Osteocyte (in vitro differentiated cells): ENCODE measurements at regions not wholly inside any gene's neighbourhood (a gene's known extent, or its start where the extent isn't known, plus 50 kb on each side); places are given as distances from the start of the nearest gene placed in this dataset.
"Not testable (repeated sequence)": the region's sequence is repeated elsewhere in the genome, so short reads cannot be mapped to it uniquely, and the experiment has no call there.

Experiments
- DNase-seq: peaks from one replicate; pipeline ENCODE4 v3.0.0; 2021; ENCODE audit warnings: mixed read lengths; ENCODE audit not compliant: unreplicated experiment; ENCODE audit errors: extremely low spot score
- H3K27ac Mint-ChIP-seq: one replicate; pipeline ENCODE4 v1.8.0; 2021; ENCODE audit warnings: mild to moderate bottlenecking, mixed read lengths; ENCODE audit not compliant: unreplicated experiment
- H3K27me3 Mint-ChIP-seq: one replicate; pipeline ENCODE4 v1.8.0; 2021; ENCODE audit warnings: mixed read lengths; ENCODE audit not compliant: unreplicated experiment
- H3K36me3 Mint-ChIP-seq: one replicate; pipeline ENCODE4 v1.8.0; 2021; ENCODE audit warnings: mixed read lengths; ENCODE audit not compliant: unreplicated experiment
- H3K4me1 Mint-ChIP-seq: one replicate; pipeline ENCODE4 v1.8.0; 2021; ENCODE audit warnings: mixed read lengths; ENCODE audit not compliant: unreplicated experiment
- H3K4me3 Mint-ChIP-seq: one replicate; pipeline ENCODE4 v1.8.0; 2021; ENCODE audit warnings: mild to moderate bottlenecking, moderate library complexity, mixed read lengths; ENCODE audit not compliant: unreplicated experiment
- H3K9me3 Mint-ChIP-seq: one replicate; pipeline ENCODE4 v1.8.0; 2021; ENCODE audit warnings: mixed read lengths; ENCODE audit not compliant: unreplicated experiment
- CTCF ChIP-seq: fragments of 200-600 bp; sonication (generic); IDR thresholded peaks from 2 replicates; pipeline ENCODE4 v1.5.0; 2021; ENCODE audit warnings: antibody characterized with exemption, mild to moderate bottlenecking, moderate library complexity

DNA sequence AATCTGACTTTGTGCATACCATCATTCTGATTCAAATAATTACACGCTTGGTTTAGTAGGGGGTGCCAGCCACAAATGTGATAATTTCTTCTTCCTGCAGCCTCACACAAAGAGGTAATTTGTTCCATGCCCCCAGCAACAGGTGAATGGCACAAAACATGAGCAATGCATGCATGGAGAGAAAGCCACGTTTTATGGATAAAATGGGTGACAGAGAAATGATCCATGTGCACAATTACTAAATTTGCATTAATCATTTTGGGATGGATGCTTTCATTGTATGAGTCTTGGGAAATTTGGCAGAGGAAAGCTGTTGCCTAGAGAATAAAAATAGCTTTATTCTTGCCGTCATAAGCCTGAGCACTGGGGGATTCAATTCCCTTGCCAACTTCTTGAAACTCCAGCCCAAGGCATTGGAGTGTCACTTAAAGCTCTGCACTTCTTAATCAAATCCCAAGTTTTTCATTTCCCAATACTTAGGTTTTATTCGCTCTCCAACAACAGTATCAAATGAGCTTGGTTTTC, 411.6 kb downstream of the GBE1 start:
- H3K9me3 Mint-ChIP-seq: no peaks in the 10 kb centered on the region
- H3K36me3 Mint-ChIP-seq: no peaks in the 10 kb centered on the region
- no peak for DNase-seq
- H3K27me3 Mint-ChIP-seq: no peaks in the 10 kb centered on the region
- no peak overlapping the region for H3K27ac Mint-ChIP-seq
- H3K4me1 Mint-ChIP-seq: no peaks in the 10 kb centered on the region
- no peak for TF ChIP-seq CTCF
- no peak overlapping the region for H3K4me3 Mint-ChIP-seq

DNA sequence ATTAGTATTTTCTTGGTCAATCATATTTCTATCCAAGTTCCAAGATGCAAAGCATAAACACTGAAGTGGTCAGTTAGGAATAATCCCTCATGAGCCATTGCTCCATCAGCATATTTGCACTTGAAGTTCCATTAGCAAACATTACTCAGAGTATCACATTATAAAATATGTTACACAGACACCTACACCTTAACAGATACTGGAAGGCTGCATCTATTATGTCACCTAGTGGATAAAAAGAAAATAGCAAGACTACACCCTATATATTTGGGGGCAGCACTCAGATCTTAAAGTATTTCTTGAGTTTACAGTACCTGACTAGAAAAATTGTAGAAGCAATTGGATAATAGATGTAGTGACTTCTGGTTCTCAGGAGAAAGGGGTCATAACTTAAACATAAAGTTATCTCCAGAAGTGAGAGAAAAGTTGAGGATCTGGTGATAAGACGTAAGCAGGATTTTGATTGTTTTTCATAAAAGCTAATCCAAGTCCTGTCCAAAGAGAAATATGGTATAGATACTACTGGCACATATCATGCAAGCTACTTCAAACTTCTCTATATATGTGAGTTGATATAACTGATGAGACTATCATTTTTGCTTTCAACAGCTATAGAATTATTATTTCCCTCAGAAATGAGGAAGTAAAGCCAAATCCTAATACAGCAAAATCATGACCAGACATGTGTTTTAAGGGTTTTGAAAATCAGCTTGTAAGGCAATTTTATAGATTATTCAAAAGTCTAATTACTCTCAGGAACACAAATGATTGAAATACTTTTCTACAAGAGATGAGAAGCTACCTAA, 422.2 kb downstream of the GBE1 start:
- Mint-ChIP-seq H3K36me3 (no peaks in the 10 kb centered on the region), H3K4me3 (no peak overlapping the region), H3K27me3 (no peaks in the 10 kb centered on the region), H3K9me3 (no peaks in the 10 kb centered on the region), H3K27ac (no peak overlapping the region), H3K4me1 (no peaks in the 10 kb centered on the region)
- DNase-seq: no peak
- TF ChIP-seq CTCF: peak; percentile 59

- no peak overlapping the region for H3K4me3 Mint-ChIP-seq
- no peaks in the 10 kb centered on the region for H3K4me1 Mint-ChIP-seq
- H3K27ac Mint-ChIP-seq: no peak overlapping the region
- TF ChIP-seq CTCF: no peak
- H3K9me3 Mint-ChIP-seq: no peaks in the 10 kb centered on the region
- DNase-seq: no peak
- no peaks in the 10 kb centered on the region for H3K27me3 Mint-ChIP-seq
- H3K36me3 Mint-ChIP-seq: no peaks in the 10 kb centered on the region
Observed at GRCh38 chr3:81336470-81336869, 425.0 kb downstream of the GBE1 start.

GRCh38 chr3:81329835-81330234, 431.6 kb downstream of the GBE1 start:
- H3K4me3 Mint-ChIP-seq, H3K9me3 Mint-ChIP-seq, H3K27me3 Mint-ChIP-seq, H3K27ac Mint-ChIP-seq, H3K36me3 Mint-ChIP-seq, DNase-seq, H3K4me1 Mint-ChIP-seq: not testable (repeated sequence)

DNA sequence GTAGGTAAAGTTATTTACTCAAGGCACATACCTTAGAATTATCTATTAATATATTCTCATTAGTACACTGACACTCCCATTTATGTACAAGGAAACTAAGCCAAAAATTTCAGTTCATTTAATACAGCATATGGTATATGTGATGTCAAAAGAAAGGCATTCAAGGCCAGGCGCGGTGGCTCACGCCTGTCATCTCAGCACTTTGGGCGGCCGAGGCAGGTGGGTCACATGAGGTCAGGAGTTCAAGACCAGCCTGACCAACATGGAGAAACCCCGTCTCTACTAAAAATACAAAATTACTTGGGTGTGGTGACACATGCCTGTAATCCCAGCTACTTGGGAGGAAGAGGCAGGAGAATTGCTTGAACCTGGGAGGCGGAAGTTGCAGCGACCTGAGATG, 435.2 kb downstream of the GBE1 start:
- no peaks in the 10 kb centered on the region for H3K4me1 Mint-ChIP-seq
- H3K27ac Mint-ChIP-seq: no peak overlapping the region
- no peaks in the 10 kb centered on the region for H3K27me3 Mint-ChIP-seq
- H3K4me3 Mint-ChIP-seq: no peak overlapping the region
- TF ChIP-seq CTCF: no peak
- H3K36me3 Mint-ChIP-seq: no peaks in the 10 kb centered on the region
- DNase-seq: no peak
- no peaks in the 10 kb centered on the region for H3K9me3 Mint-ChIP-seq
